ENCODE measurements at regions not wholly inside any gene's neighbourhood (a gene's known extent, or its start where the extent isn't known, plus 50 kb on each side); places are given as distances from the start of the nearest gene placed in this dataset.

GRCh38 chr4:26141911-26142638 is 178.7 kb upstream of the RBPJ start:
- DNase-seq, result no peak

DNA sequence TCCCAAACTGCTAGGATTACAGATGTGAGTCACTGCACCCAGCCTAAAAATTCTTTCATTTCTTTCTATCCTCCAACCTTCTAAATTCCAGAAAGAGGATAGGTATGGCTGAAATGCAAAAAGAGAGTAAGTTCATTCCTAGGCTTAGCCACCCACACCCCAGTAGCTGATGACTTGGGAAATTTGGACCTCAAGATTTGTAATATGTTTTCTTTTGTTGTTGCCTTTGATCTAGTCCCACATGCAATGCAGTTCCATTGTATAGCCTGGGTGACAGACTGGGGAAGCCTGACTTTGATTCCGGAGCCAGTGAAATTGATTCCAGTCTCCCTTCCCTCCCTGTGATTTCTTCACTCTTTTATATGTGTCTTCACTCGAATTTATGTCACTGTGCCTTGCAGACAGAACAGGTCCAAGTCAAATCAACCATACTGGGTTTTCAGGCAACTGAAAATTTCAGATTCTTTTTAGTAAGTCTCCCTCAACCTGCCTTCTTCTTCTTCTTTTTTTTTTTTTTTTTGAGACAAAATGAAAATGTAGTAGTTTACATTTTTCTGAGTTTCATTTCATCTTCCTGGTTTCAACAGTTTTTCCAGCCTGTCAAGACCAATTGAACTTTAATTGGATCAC is 176.2 kb upstream of the RBPJ start:
- no peak for DNase-seq

DNA sequence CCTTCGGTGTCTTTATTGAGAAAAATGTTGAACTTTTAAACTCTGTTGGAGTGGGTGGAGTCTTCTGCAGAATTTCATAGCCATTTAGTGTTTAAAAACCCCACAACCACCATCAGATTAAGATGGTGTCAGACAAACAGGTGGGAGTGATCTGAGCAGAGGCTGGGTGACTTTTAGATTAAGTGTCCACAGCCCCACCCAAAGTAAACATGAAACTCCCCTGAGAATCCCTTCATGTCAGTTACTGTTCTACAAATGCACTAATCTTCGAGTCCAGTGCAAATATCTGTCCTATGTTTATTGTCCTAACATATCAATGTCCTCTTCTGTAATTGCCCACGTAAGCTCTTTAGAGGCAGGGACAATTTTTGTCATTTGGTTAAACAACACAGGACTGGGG is 175.6 kb upstream of the RBPJ start:
- DNase-seq, result no peak

GRCh38 chr4:26148927-26149326 is 171.9 kb upstream of the RBPJ start:
- no peak for DNase-seq

- no peak for DNase-seq
These were observed 169.9 kb upstream of the RBPJ start for GRCh38 chr4:26150948-26151347.

- no peak for DNase-seq
These were observed 169.2 kb upstream of the RBPJ start for GRCh38 chr4:26151615-26152014.

- DNase-seq, result no peak
These were observed 168.8 kb upstream of the RBPJ start for GRCh38 chr4:26152056-26152455.

DNA sequence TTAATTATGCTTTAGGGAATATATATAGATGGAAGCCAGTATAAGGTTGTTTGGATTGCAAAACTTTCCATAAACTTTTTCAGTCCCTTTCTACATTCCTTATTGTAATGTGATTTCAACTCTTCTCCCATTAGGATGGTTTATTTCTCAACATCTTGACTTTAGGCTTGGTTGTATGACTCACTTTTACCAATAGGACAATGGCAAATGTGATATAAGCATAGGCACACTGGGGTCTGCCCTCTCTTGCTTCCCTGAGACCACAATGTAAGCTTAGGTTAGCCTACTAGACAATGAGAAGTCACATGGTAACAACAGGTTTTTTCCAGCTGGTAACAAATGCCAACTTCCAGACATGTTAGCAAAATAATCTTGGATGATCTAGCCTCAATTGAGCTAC is 163.3 kb upstream of the RBPJ start:
- no peak for DNase-seq

GRCh38 chr4:26160591-26160990 is 160.2 kb upstream of the RBPJ start:
- no peak for DNase-seq

DNA sequence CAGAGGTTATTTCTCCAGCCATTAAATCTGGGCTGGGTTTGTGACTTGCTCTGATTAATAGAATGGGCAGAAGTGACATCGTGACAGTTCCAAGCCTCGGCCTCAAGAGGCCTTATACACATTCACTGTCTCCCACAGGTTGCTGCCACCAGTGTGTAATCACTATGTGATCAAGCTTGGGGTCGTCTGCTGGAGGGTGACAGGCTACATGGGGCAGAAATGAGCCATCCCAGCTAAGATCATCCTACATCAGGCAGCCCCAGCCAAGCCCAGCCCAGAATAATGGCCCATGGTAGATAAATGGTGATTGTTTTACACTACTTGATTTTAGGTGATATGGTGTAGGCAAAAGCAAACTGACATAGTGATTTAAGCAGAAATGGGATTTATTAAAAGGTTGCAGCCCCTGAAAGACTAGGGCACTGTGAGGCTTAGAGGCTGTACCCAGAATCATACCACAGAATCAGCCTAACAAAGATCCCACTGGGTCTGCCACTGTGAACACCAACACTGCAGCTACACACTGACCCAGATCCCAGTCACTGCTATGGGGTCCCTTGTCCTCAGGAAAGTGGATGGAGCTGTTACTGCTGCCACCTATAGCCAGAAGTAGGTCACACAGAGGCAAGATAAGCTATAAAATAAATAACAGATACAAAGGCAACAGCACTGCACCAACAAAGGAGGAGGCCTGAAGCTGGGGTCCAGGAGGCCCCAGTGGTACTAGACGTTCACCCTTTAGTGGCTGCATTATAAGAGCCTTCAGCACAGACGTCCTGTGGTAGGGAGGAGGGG is 159.6 kb upstream of the RBPJ start:
- DNase-seq, result peak; percentile 5

DNA sequence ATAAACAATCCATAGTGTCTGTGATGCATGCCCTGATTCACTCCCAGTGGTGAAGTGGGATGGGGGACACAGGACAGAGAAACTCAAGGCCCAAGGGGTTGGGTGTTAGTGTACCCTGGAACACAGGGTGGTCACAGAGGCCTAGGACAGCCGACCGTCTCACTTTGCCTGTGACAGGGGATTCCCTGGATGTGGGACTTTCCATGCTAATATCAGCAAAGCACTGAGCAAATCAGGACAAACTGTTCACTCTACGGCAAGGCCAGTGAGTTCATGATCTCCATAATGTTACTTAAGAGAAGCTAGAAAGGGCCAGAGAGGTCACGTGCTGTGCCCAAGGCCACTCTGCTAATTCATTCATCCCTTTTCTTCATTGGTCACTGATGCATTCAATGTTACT is 158.7 kb upstream of the RBPJ start:
- DNase-seq, result no peak

DNA sequence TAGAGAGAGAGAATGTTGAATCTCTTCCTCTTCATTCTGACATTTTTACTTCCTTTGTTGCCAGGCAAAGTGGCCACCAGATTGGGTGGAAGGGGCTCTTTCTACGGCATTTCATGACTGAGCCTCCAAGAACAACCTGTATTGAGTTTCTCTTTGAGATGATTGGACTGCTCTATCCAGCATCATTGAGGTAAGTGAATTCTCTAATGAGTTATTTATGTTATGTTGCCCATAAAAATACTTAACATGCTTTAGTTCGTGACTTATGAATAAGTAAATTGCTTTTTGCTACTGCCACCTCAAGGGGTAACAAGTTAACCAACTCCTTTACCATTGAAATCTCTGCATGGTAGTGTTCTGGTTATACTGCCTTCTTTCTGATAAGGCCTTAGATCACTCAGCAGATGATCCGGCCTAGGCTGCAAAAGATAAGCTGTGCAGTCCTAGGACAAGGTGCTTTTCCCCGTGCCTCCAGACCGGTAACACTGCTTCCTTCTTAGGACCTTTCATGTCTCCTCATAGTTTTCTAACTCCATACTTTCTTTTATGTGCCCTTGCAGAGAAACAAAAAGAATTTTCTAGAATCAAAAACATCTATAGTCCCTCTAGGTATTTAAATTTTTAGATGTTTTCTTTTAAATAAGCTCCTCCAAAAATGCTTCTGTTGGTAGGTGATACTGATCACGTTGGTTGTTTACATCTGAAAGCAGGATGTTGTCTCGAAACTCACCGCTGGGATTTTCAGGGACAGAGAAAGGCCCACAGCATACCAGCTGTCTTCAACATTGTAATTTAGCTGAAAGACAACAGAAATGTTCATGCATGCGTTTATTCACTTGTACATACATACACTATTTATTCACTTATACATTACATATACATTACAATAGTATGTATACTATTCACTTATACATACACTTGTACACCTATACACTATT is 157.1 kb upstream of the RBPJ start:
- no peak for DNase-seq

DNA sequence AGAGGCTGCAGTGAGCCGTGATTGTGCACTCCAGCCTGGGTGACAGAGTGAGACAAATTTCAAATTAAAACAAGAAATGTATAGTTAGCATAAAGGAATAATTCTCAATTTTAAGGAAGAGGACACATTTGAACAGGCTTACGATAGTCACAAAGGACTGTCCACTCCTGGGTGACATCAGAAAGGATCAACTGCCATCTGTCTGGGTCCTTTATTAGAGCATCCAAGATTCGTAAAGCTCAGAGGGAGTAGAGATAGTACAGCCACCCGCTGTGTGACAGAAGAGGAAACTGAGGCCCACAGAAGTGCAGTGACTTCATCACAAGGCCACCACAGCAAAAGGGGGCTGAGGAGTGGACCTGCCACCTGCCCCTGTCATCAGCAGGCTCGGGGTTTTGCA is 149.3 kb upstream of the RBPJ start:
- DNase-seq, result no peak

DNA sequence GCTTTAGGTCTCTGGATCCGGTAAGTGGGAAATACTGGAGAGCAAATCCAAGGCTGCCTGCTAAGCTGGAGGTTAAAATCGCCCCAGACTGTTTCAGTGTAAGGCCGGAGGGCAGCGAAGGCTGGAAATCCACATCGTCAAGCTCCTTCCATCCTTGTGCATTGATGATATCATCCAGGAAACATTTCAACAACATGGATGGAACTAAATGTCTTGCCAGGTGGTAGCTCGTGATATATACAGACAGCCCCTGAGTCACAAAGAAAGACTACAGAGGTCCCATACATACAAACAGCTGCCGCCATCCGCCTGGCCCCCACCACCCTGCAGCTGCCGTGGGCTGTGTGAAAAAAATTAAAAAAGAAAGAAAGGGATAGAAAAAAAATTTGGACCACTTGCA is 148.9 kb upstream of the RBPJ start:
- no peak for DNase-seq

DNA sequence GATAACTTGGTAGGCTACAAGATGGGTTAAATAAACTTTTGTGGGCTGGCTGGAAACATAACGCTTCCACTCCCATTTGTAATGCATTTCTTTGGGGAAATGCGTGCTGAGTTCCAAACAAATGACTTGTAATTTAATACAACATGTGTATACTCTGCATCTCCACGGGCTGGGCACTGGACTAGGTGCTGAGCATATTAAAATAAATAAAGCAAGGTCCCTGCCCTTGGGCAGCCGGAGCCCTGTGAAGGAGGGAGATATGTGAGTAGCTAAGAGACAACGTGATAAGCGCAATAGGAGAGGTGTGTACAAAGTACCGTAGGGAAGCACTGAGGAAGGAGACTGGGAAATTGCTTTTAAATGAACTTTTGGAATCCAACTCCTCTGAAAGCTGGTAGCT is 147.2 kb upstream of the RBPJ start:
- DNase-seq, result no peak

GRCh38 chr4:26174027-26174426 is 146.8 kb upstream of the RBPJ start:
- no peak for DNase-seq

GRCh38 chr4:26175006-26175786 is 145.6 kb upstream of the RBPJ start:
- DNase-seq, result no peak

GRCh38 chr4:26175905-26176470 is 144.8 kb upstream of the RBPJ start:
- no peak for DNase-seq

GRCh38 chr4:26176598-26177149 is 144.1 kb upstream of the RBPJ start:
- DNase-seq, result no peak

GRCh38 chr4:26178854-26179253 is 142.0 kb upstream of the RBPJ start:
- DNase-seq, result no peak

DNA sequence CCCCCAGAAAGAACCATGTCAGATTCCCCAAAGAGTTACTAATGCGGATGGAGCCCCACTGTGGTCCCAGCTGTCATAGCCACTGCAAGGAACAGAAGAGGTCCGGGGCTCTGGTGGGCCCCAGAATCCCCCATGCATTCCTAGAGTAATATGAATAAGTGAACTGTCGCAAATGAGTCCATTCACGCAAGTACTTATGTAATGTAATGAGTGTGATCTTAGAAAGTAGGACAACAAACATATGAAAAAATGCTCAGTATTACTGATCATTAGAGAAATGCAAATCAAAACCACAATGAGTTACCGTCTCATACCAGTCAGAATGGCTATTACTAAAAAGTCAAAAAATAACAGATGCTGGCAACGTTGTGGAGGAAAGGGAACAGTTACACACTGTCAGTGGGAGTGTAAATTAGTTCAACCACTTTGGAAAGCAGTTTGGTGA is 141.5 kb upstream of the RBPJ start:
- no peak for DNase-seq
